ENCODE measurements at regions not wholly inside any gene's neighbourhood (a gene's known extent, or its start where the extent isn't known, plus 50 kb on each side); places are given as distances from the start of the nearest gene placed in this dataset.
"Not testable (repeated sequence)": the region's sequence is repeated elsewhere in the genome, so short reads cannot be mapped to it uniquely, and the experiment has no call there.

DNA sequence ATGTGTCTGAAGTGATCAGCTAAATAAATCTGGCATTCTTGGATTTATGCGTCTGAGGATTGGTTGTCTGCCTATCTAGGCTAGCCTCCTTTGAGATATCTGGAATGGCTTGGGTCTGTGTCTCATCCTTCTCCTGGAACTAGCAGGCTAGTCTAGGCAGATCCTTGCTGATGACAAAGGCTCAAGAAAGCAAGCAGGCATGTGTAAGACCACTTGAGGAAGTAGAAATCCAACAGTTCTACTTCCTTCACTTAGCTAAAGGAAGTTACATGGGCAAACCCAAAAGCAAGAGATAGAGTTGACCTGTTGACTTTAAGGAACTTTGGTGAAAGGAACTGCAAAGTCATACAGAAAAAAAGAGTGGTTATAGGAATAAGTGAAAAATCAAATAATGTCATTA, 672.6 kb downstream of the MAFB start:
- no peak overlapping the region for H3K27ac Mint-ChIP-seq
- H3K36me3 Mint-ChIP-seq: no peaks in the 10 kb centered on the region

GRCh38 chr20:40012026-40012425, 677.0 kb downstream of the MAFB start:
- H3K4me3 Mint-ChIP-seq; DNase-seq (ENCODE audit: low spot score in 2 of 2, unreplicated experiment in 2 of 2); H3K27ac Mint-ChIP-seq; H3K4me1 Mint-ChIP-seq; H3K27me3 Mint-ChIP-seq (ENCODE audit: low read depth); H3K36me3 Mint-ChIP-seq: not testable (repeated sequence)
- H3K9me3 Mint-ChIP-seq: peaks cover 15% of the 10 kb centered on the region

More for the DNA sequence above, 672.6 kb downstream of the MAFB start:
- Mint-ChIP-seq H3K4me3 (no peak overlapping the region), H3K27me3 (ENCODE audit: low read depth) (peaks cover 3% of the 10 kb centered on the region), H3K9me3 (peaks cover 15% of the 10 kb centered on the region), H3K4me1 (no peaks in the 10 kb centered on the region)
- no peak for DNase-seq (ENCODE audit: low spot score in 2 of 2, unreplicated experiment in 2 of 2)
- TF ChIP-seq, protein P1, sequence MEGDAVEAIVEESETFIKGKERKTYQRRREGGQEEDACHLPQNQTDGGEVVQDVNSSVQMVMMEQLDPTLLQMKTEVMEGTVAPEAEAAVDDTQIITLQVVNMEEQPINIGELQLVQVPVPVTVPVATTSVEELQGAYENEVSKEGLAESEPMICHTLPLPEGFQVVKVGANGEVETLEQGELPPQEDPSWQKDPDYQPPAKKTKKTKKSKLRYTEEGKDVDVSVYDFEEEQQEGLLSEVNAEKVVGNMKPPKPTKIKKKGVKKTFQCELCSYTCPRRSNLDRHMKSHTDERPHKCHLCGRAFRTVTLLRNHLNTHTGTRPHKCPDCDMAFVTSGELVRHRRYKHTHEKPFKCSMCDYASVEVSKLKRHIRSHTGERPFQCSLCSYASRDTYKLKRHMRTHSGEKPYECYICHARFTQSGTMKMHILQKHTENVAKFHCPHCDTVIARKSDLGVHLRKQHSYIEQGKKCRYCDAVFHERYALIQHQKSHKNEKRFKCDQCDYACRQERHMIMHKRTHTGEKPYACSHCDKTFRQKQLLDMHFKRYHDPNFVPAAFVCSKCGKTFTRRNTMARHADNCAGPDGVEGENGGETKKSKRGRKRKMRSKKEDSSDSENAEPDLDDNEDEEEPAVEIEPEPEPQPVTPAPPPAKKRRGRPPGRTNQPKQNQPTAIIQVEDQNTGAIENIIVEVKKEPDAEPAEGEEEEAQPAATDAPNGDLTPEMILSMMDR (IDR thresholded peaks at IDR 0.05; ENCODE audit: unreplicated experiment): no peak

DNA sequence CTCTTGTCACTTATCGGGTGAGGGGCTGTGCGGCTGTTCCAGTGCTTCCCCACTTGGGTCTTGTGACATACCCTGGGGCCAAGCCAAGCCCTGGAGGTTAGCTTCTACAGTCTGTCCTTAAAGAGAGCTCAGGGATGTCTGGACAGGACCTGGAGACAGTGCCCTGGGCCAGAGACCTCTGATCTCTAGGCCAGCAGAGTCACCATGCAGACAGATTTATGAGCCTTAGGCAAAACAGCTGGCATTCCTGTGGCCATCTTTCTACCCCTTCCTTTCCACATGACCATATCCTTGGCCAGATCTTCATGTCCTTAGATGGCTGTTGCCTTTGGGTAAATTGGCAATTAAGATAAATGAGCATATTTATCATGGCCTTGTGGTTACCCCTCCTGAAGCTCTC, 678.6 kb downstream of the MAFB start:
- Mint-ChIP-seq H3K36me3 (no peaks in the 10 kb centered on the region), H3K4me1 (peaks cover 9% of the 10 kb centered on the region), H3K4me3 (no peak overlapping the region), H3K27me3 (ENCODE audit: low read depth) (peaks cover 3% of the 10 kb centered on the region), H3K9me3 (peaks cover 9% of the 10 kb centered on the region), H3K27ac (no peak overlapping the region)
- TF ChIP-seq, protein P1 (IDR thresholded peaks at IDR 0.05; ENCODE audit: unreplicated experiment): no peak
- DNase-seq (ENCODE audit: low spot score in 2 of 2, unreplicated experiment in 2 of 2): no peak

DNA sequence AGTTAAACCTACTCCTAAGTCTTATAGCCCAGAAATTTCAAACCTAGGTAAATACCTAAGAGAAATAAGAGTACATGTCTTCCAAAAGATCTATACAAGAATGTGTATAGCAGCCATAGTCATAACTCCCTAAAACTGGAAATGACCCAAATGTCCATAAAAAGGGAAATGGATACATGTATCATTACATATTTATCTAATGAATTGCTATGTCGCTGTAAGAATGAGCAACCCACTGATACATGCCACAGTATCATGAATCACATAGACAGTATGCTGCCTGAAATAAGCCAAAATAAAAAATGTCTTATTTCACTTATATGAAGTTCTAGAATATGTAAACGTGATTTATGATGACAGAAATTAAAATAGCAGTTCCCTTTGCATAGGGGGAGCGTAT, 679.5 kb downstream of the MAFB start:
- Mint-ChIP-seq H3K27ac (no peak overlapping the region), H3K27me3 (ENCODE audit: low read depth) (peaks cover 3% of the 10 kb centered on the region), H3K4me3 (no peak overlapping the region), H3K9me3 (peaks cover 9% of the 10 kb centered on the region), H3K4me1 (peaks cover 9% of the 10 kb centered on the region), H3K36me3 (no peaks in the 10 kb centered on the region)
- DNase-seq (ENCODE audit: low spot score in 2 of 2, unreplicated experiment in 2 of 2): no peak
- TF ChIP-seq, protein P1 (IDR thresholded peaks at IDR 0.05; ENCODE audit: unreplicated experiment): no peak

DNA sequence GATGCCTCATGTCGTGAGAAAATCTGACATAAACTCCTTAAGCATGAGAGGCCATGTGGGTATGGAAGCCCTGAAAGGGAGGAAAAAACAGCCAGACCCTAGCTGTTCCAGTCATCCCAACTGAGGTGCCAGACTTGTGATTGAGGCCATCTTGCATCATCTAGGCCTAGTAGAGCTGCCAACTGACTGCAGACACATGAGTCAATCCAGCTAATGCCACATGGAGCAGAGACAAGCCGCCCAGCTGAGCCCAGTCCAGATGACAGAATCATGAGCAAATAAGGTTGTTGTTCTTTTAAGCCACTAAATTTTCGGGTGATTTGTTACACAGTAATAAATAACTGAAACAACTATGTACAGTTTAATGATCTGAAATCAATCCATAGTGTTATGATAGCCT, 680.9 kb downstream of the MAFB start:
- DNase-seq (ENCODE audit: low spot score in 2 of 2, unreplicated experiment in 2 of 2): no peak
- Mint-ChIP-seq H3K4me1 (peaks cover 11% of the 10 kb centered on the region), H3K27ac (no peak overlapping the region), H3K4me3 (no peak overlapping the region), H3K36me3 (no peaks in the 10 kb centered on the region), H3K27me3 (ENCODE audit: low read depth) (peaks cover 3% of the 10 kb centered on the region), H3K9me3 (peaks cover 9% of the 10 kb centered on the region)
- TF ChIP-seq, protein P1 (IDR thresholded peaks at IDR 0.05; ENCODE audit: unreplicated experiment): no peak

DNA sequence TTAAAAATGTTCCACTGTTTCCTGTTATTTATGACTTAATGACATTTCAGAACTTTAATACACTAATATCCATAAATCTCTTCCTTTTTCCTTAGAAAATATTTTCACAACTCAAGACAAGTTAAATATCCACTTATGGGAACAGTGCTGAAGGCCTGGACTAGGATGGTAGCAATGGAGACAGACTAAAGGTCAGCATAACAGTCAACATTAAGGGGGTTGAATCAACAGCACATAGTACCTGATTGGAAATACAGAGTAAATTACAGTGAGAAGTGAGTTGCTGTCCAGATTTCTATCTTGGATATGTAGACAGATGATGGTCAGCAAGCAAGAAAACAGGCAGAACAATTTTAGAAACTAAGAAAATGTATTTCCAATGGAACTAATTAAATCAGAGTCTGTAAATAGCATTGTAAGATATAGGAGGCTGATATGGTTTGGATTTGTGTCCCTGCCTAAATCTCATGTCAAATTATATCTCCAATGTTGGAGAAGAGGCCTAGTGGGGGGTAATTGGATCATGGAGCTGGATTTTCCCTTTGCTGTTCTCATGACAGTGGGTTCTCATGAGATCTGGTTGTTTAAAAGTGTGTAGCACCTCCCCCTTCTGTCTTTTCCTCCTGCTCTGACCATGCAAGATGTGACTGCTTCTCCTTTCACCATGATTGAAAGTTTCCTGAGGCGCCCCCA, 682.7 kb downstream of the MAFB start:
- H3K9me3 Mint-ChIP-seq: no peaks in the 10 kb centered on the region
- H3K27me3 Mint-ChIP-seq (ENCODE audit: low read depth): no peaks in the 10 kb centered on the region
- H3K27ac Mint-ChIP-seq: no peak overlapping the region
- no peak overlapping the region for H3K4me3 Mint-ChIP-seq
- DNase-seq (ENCODE audit: low spot score in 2 of 2, unreplicated experiment in 2 of 2): no peak
- TF ChIP-seq, protein P1 (IDR thresholded peaks at IDR 0.05; ENCODE audit: unreplicated experiment): no peak
- H3K36me3 Mint-ChIP-seq: no peaks in the 10 kb centered on the region
- peaks cover 12% of the 10 kb centered on the region for H3K4me1 Mint-ChIP-seq

- not testable (repeated sequence) for H3K27me3 Mint-ChIP-seq (ENCODE audit: low read depth); H3K27ac Mint-ChIP-seq; DNase-seq (ENCODE audit: low spot score in 2 of 2, unreplicated experiment in 2 of 2); H3K9me3 Mint-ChIP-seq; H3K36me3 Mint-ChIP-seq; H3K4me3 Mint-ChIP-seq
- H3K4me1 Mint-ChIP-seq: peaks cover 12% of the 10 kb centered on the region
These were observed 684.9 kb downstream of the MAFB start for GRCh38 chr20:40004092-40004491.

All from mesothelial cell of epicardium (in vitro differentiated cells).